SU-DHL-6 (cell line): ENCODE measurements at regions not wholly inside any gene's neighbourhood (a gene's known extent, or its start where the extent isn't known, plus 50 kb on each side); places are given as distances from the start of the nearest gene placed in this dataset.

ENCODE experiments used
- EZH2phosphoT487 ChIP-seq: fragments of 200-600 bp; sonication (generic), shearing (Covaris generic); conservative IDR thresholded peaks from 2 replicates; pipeline ENCODE4 v1.6.1; 2018; ENCODE audit warnings: mild to moderate bottlenecking, antibody characterized with exemption, low read length, moderate library complexity, mixed read lengths
- TF ChIP-seq, protein P1 (sequence below): fragments of 200-600 bp; sonication (generic); IDR thresholded peaks from one replicate; pipeline ENCODE4 v1.5.1; 2017; ENCODE audit warnings: antibody characterized with exemption, mild to moderate bottlenecking, low read length, moderate library complexity; ENCODE audit not compliant: insufficient read depth, poor library complexity, severe bottlenecking

DNA sequence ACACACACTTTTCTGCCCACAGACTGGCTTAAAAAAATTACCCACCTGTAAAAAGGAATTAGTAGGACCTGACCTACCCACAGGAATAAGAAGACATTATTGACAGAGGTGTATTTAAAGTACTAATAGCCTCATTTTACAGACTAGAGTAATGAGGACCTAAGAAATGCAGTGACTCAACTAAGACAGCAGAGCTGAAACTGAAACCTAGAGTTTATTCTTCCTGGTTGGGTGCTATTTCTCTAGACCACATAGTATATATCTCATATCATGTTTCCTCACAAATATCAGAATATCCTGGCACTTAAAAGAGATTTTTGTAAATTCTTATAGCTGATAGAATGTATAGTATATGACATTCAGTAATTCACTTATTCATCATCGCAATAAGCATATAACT lies 435.0 kb downstream of the MAGEE1 start:
- TF ChIP-seq, protein P1, sequence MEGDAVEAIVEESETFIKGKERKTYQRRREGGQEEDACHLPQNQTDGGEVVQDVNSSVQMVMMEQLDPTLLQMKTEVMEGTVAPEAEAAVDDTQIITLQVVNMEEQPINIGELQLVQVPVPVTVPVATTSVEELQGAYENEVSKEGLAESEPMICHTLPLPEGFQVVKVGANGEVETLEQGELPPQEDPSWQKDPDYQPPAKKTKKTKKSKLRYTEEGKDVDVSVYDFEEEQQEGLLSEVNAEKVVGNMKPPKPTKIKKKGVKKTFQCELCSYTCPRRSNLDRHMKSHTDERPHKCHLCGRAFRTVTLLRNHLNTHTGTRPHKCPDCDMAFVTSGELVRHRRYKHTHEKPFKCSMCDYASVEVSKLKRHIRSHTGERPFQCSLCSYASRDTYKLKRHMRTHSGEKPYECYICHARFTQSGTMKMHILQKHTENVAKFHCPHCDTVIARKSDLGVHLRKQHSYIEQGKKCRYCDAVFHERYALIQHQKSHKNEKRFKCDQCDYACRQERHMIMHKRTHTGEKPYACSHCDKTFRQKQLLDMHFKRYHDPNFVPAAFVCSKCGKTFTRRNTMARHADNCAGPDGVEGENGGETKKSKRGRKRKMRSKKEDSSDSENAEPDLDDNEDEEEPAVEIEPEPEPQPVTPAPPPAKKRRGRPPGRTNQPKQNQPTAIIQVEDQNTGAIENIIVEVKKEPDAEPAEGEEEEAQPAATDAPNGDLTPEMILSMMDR: no peak
- no peak for TF ChIP-seq EZH2phosphoT487
